ENCODE measurements at regions not wholly inside any gene's neighbourhood (a gene's known extent, or its start where the extent isn't known, plus 50 kb on each side); places are given as distances from the start of the nearest gene placed in this dataset.

GRCh38 chr20:7274870-7275269 lies 507.4 kb downstream of the BMP2 start (continued):
- no peak for TF ChIP-seq MAX (IDR thresholded peaks at IDR 0.05; ENCODE audit: low read depth)
- TF ChIP-seq JUND (IDR thresholded peaks at IDR 0.05): no peak

- H3K4me2 ChIP-seq: no peak overlapping the region
- H3F3A ChIP-seq (replicated peaks; ENCODE audit: insufficient read depth): no peaks in the 10 kb centered on the region
- H3K9ac ChIP-seq: no peak overlapping the region
- no peaks in the 10 kb centered on the region for H3K9me3 ChIP-seq
- H3K4me1 ChIP-seq (ENCODE audit: control insufficient read depth in 1 of 2, insufficient read depth in 2 of 2, low read depth in 1 of 2, low read length in 1 of 2): no peaks in the 10 kb centered on the region
- no peak overlapping the region for H3K4me3 ChIP-seq (ENCODE audit: low read depth in 2 of 2, low read length in 1 of 2)
- DNase-seq: no peak
- WGBS (ENCODE audit: low lambda C conversion rate): 3% methylated on average over 3 of the region's 3 CpGs
- H3K36me3 ChIP-seq (replicated peaks in 1 of 2; ENCODE audit: control insufficient read depth in 1 of 2, insufficient read depth in 2 of 2, low read length in 1 of 2): no peaks in the 10 kb centered on the region
- no peak overlapping the region for H2AFZ ChIP-seq (ENCODE audit: low read depth)
- H4K20me1 ChIP-seq (ENCODE audit: insufficient read depth): no peaks in the 10 kb centered on the region
- no peak overlapping the region for H3K27ac ChIP-seq (ENCODE audit: low read depth in 2 of 2, low read length in 1 of 2)
- no peaks in the 10 kb centered on the region for H3K79me2 ChIP-seq (ENCODE audit: insufficient read depth)
- TF ChIP-seq TEAD4 (IDR thresholded peaks at IDR 0.05; ENCODE audit: borderline replicate concordance, insufficient read depth): no peak
- TF ChIP-seq JUND (IDR thresholded peaks at IDR 0.05): no peak
- no peak for TF ChIP-seq CTCF (IDR thresholded peaks at IDR 0.05)
- no peak for TF ChIP-seq YY1 (IDR thresholded peaks at IDR 0.05; ENCODE audit: low read depth)
- no peak for TF ChIP-seq MEF2A (IDR thresholded peaks at IDR 0.05; ENCODE audit: borderline replicate concordance, low read depth)
- TF ChIP-seq NFIC (IDR thresholded peaks at IDR 0.05; ENCODE audit: borderline replicate concordance): no peak
- no peak for TF ChIP-seq FOSL2 (IDR thresholded peaks at IDR 0.05; ENCODE audit: borderline replicate concordance, low read depth)
- TF ChIP-seq IRF3 (IDR thresholded peaks at IDR 0.05; ENCODE audit: low read depth, low read length): no peak
- TF ChIP-seq RXRA (IDR thresholded peaks at IDR 0.05; ENCODE audit: borderline replicate concordance, low read depth): no peak
- TF ChIP-seq CHD2 (IDR thresholded peaks at IDR 0.05; ENCODE audit: low read length, partially characterized antibody): no peak
- no peak for TF ChIP-seq EZH2phosphoT487 (IDR thresholded peaks at IDR 0.05; ENCODE audit: borderline replicate concordance, low read depth)
- TF ChIP-seq SMC3 (IDR thresholded peaks at IDR 0.05; ENCODE audit: low read depth, low read length): no peak
- TF ChIP-seq ZBTB33 (IDR thresholded peaks at IDR 0.05; ENCODE audit: borderline replicate concordance, low read depth): no peak
- no peak for TF ChIP-seq FOXJ3 (CRISPR knock-in tag; IDR thresholded peaks at IDR 0.05)
- TF ChIP-seq RCOR1 (IDR thresholded peaks at IDR 0.05; ENCODE audit: low read length): no peak
- TF ChIP-seq RAD21 (IDR thresholded peaks at IDR 0.05; ENCODE audit: low read length): no peak
- no peak for TF ChIP-seq RFX5 (IDR thresholded peaks at IDR 0.05; ENCODE audit: low read length)
- no peak for TF ChIP-seq USF2 (IDR thresholded peaks at IDR 0.05; ENCODE audit: borderline replicate concordance, low read depth, low read length)
- no peaks in the 10 kb centered on the region for H3K9me2 ChIP-seq
- ChIA-PET POLR2A (no interaction called here), CTCF (interaction anchor here (0.6 to 5.8 kb wide), 2 partner anchors 10 to 49 kb away, joined by 3 to 27 read pairs; no protein-coding TSS in a partner anchor)
- H3K27me3 ChIP-seq (ENCODE audit: insufficient read depth): no peaks in the 10 kb centered on the region
Observed at GRCh38 chr20:7275645-7276237, 508.3 kb downstream of the BMP2 start.
